HG02759 (cell line): ENCODE measurements at regions not wholly inside any gene's neighbourhood (a gene's known extent, or its start where the extent isn't known, plus 50 kb on each side); places are given as distances from the start of the nearest gene placed in this dataset.

Experiments used
- ATAC-seq: cut with Tn5 transposase; IDR thresholded peaks from one replicate; pipeline ENCODE4 v1.9.1; 2021; ENCODE audit warnings: mild to moderate bottlenecking, moderate library complexity; ENCODE audit not compliant: unreplicated experiment

DNA sequence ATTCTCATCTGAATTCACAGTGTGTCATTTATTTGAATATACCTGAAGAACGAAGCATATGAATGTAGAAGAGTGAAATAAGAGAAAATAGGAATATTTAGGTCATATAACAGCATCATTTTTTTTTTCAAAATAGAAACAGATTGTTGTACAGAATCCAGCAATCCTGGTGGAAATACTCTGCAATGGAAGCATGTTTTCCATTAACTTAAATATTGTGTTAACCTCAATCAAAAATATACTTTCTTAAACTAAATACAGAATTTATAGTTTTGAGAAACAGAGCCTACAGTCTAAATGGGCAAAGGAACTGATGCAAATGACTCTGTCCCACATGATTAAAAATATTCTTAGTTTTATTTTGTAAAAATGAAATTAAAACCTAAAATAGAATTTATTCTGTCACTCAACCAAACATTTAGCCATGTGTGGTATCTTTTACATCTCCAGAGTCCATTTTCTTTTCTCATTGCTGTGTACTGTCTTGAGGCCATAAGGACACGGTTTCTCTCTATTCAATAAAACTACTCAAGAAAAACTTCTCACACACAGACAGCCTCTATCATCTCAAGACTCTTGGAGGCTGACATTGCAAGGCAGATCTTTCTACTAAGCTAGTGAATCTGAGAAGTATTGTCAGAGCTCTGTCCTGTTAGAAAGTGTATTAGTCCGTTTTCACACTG lies 322.6 kb downstream of the LTN1 start:
- no peak for ATAC-seq

DNA sequence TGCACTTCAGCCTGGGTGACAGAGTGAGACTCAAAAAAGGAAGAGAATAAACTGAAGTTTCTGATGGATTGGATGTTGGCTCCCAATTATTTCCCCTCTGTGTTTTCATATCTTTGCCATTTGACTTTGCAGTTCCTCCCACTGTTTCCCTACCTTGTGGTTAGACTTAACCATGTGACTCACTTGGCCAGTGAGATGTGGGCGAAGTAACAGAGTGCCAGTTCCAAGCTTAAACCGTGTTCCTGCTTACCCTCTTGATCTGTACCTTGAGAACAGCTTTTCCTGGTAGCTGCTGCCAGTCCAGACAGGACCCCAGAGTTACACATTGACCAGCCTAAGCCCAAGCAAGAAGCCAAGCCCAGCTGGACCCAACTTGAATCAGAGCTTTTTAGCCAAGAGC lies 323.4 kb downstream of the LTN1 start:
- ATAC-seq, result no peak

DNA sequence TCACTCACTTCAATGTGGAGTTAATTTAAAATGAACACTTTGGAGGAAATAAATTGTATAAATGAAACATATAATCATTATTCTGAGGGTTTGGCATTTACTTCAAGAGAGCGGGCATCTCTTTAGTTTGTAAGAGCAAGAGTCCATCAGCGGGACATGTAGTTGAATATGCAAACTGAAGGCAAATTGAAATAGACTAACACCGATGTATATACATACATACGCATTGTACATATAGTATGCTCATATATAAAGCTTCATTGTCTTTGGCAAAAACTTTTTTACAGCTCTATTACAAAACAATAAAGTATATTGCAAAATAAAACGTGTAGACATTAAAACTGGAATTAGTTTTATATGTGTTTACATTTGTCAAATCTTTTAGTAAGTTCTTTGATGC lies 328.9 kb downstream of the LTN1 start:
- ATAC-seq, result no peak

DNA sequence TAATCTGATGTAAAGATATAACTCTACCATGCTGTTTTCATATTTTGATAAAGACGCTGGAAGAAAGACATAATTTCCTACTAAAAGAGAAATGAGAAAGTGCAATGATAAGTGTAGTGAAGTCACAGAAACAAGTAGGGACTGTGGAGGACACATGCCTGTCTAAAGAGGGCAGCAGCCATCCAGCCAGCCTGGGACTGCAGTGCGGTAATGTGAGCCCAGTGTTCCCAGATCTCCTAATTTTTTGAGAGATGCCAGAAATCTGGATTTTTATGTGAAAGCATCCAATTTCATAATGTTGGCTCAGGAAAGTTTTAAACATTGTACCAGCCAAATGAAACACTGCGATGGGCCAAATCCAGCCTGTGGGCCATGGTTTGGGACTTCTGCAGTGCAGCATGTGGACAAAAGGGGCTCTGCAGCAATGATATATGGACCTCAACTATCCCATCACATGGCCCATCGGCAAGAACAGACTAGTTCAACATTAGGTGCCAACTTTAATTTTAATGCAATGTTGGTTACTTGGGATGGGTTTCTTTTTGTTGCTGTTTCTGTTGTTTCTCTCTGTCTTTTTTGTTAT lies 329.5 kb downstream of the LTN1 start:
- no peak for ATAC-seq

DNA sequence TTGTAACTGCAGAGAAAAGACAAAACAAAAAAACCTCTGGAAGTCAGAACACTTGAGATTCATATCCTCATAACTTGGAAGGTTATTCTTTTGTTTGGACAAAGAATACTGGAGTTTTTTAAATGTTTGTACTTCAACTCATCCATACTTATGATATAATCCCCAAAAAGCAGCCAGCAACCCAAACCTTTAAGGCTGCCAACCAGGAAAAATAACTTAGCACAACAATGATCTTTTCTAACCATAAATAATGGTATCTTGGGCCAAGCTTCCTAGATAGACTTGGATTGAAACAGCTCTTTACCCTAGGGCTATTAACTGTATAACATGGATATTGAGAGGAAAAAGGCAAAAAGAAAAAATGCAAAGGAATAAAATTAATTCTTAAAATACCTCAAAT lies 335.1 kb downstream of the LTN1 start:
- no peak for ATAC-seq

DNA sequence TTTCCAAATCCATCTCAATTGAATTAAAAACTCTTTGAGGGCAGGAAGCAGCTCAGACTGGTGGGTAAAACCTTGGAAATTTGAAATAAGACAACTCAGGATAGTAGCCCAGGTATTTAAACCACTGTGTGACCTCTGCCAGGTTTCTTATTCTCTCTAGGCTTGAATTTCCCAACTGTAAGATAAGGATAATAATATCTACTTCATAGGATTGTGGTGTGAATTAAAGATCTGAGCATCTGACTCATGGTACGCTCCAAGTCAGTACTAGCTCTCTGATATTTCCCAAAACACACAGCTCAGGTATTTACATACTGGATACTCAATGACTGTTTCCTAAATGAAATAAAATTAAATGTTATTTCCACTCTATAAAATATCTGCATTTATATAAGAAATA lies 337.2 kb downstream of the LTN1 start:
- no peak for ATAC-seq

DNA sequence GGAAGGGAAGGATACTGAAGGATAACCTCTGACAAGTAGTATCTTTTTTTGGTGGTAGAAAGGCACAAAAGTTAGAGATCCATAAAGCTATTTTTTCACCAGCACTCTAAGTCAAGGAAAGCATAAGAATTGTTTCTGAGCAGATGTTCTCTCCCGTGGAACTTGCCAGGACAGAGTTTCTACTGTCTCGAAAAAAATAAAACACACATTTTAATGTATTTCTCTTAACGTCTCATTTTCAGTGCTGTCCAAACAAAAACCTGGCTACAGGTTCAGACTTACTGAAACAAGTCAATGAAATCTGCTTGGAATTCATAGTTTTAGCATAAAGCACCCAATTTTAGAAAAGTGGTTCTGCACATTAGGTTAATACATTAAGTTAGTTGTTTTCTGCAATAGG lies 338.3 kb downstream of the LTN1 start:
- ATAC-seq, result no peak

DNA sequence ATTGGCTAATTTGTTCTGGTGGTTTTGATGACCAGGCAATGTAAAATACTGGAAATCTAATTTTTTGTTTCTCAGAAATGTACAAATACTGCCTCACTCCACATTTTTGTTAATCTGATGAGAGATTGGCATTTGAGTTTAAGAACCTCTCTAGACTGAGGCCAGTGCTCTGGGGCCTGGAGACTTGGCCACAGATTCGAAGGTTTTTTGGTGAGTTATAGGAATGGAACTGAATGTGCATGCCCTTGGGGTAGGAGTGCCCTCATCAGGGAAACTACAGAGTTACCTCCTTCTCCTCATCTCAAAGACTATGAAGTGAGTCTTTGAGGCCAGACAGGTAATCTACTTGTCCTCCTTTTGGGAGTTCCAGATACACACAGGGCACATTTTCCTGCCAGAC lies 347.9 kb downstream of the LTN1 start:
- no peak for ATAC-seq

DNA sequence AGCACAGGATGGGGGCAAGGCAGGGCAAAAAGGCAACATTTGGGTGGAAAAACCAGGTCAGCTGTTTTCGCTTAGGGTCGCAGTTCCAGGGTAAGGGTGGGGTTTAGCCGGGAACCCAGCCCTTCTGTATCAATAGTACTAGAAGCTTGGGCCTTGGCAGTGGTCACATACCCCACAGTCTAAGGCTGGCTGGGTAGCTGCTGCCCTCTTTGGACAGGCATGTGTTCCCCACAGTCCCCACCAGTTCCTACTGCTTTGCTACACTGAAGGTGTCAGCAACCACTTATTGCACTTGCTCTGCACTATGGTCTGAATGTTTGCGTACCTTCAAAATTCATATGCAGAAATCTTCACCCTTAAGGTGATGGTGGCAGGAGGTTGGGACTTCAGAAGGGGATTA lies 349.8 kb downstream of the LTN1 start:
- no peak for ATAC-seq

DNA sequence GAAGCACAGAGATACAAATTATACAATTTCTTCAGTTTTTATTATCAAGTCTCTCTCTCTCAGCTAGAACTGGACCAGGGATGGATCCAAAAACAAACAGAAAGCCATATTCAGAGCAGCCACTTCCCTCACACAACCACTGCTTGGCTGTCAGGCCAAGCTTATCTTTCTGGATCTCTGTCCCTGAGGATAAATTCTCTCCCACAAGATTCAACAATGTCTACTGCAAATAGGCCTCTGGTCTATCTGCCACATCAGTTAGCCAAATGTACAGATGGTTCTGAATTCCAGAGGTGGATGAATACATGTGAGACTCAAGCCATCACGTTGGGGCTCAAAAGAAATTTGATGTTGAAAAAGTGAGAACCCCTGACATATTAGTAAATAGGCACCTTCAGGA lies 350.9 kb downstream of the LTN1 start:
- ATAC-seq, result no peak

DNA sequence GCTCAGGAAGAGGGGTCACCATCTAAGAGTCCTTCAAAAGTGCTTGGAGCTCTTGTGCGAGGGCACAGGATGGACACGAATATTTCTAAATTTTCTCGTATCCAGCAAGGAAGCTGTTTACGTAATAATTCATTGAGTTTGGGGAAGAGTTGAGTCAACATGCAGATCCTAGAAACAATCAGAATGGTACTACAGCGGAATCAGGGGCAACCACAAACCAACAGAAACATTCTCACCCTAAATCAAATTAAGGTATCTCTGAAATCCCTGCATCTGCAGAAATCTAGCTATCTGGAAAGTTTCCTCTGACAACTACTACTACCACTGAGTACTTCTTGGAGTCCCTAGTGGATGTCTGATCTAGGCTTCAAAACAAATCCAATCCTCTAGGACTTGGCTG lies 352.4 kb downstream of the LTN1 start:
- no peak for ATAC-seq

DNA sequence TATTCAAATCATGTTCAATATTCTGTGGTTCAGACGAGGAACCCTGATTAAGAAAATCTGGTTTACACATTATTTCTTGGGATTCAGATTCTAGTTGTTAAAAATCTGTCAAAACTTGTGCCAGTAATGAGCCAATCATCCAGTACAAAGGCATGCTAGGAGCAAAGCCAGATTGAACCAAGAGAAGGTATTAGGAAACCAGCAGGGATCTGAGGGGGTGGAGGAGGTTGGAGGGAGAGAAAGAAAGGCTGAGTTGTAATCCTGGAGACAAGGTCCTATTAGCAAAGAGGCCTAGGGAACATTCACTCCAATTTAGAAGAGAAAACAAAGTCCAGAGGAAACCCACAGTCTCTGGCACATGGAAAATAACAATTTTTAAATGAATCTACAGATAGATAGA lies 352.9 kb downstream of the LTN1 start:
- ATAC-seq, result no peak

DNA sequence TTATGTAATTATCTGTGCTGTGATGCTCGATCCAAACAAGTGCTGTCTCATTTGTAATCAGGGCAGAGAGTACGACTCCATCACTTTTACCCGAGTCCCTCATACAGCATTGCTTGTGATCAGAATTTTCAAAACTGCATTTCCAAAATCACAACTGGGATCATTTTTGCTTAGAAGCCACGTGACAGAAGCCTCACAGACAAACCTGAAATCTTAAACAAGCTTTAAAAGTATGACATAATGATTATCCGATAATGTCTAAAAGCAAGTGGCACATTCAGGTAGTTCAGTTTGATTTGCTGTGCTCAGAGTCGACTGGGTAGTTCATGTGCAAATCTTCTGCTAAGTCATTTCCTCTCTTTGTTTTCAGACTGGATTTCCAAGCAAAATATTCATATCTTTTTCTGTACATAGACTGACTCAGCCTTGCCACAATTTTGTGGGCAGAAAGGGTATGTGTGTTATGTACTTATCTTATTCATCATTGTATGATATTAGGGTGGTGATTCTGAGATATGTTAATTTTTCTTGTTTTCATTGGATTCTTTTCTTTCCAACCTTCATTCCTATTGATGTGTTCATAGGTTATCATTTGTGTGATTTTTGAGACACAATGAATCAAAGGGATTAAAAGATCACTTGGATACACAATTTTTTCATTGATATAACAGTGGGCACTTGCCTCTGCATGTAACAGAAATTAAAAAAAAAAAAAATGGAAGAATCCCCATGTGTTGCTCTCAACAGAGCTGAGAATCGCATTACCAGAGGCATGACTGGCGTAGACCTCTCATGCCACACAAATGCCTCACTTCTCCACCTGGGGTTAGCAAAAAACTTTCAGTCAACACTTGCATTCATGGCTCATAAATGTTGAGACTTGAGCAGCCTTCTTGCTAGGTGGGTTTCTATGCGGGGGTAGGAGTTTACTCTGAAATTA lies 355.7 kb downstream of the LTN1 start:
- ATAC-seq, result no peak

DNA sequence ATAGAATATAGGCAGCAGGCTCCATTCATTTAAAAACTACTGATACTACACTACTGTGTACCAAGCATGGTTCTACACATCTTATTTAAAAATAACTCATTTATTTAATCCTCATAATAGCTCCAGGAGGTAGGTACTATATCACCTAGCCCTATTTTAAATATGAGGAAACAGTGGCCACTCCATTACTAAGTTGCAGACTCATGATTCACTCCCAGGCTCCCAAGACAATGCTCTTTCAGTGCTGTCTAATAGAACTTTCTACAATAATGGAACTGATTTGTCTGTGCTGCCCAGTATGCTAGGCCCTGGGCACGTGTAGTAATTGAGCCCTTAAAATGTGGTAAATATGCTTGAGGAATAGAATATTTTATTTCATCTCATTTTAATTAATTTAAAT lies 357.1 kb downstream of the LTN1 start:
- ATAC-seq, result no peak

DNA sequence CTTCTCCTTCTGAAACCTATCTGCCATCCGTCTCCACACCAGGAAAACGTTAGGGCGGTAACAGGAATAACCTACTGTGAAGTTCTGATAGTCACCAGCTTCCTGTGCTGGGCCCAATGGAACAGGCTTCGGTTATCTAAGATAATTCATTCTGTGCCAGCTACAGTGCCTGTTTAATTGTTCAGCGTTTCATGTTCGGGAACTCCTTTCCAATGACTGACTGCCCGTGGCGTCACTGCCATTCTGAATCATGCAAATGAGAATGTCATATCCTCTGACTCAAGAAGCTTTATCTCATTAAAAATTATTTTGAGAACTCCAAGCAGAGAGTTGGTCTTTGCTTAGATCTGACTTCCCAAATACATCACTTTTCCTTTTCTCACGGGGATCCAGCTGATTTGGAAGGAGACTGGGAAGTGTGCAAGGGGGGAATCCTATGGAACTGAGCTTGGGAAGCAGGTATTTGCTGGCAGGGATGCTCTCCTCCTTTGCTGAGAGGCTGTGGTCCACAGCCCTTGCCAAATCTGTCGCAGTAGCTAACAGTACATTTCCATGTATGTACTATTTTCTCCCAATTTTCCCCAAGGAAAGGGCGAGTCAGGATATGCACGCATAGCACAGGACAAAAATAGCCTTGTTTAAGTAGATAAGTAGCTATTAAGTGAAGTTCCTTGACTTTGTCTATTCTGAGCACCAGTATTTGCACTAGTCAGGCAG lies 358.7 kb downstream of the LTN1 start:
- ATAC-seq, result no peak

DNA sequence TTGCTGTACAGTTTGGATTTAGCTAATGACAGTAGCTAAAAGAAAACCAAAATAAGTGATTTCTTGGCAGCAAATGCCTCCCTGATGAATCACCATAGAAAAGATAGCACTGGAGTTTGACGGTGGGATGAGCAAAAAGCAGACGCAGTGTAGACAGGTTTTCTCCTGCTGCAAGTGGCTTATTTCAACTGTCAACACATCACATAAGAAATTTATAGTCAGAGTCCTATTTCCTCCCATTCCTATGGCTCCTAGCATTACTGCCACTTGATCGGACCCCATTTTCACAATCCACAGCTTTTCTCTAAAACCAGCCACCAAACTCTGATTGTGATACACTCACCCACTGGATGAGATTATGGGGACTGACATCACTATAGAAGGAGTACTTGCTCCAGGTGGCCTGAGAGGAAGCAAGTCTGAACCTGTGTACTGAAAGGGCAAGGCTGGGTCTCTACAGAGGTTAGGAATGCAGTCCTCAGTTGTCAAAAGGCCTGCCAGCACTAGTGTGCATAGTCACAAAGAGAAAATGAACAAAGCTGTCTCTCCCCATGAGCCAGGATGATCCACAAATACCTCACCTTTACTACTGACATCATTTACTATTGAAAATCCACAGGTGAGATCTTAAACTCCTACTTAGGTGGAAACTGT lies 359.8 kb downstream of the LTN1 start:
- no peak for ATAC-seq

DNA sequence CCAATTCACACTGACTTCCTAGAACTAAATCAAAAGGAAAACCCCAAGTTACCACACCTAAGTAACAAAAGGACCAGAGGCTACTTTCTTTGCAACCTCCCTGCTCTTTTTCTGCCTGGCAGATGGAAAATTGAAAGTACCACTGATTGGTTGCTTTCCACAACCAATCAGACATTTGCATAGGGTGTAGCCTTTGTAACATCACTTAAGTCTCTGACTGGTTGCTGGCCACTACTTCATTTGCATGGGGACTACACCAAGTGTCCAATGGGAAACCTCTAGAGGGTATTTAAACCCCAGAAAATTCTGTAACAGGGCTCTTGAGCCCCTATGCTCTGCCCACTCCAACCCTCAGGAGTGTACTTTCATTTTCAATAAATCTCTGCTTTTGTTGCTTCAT lies 365.0 kb downstream of the LTN1 start:
- ATAC-seq, result no peak

DNA sequence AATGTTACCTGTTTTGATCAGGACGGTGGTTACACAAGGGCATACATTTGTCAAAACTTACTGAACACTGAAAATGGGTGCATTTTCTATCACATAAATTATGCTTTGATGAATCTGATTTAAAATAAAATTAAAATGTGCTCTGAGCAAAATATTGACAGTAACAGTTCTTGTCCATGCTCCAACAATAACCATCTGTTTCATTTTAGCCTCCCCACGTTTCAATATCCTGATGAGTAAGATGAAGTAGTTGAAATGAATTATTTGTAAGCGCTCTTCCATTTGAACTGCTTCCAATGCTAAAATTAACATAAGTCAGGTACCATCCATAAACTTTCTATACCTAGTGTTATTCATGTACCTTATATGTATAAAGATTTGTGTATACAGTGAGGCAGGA lies 365.4 kb downstream of the LTN1 start:
- ATAC-seq, result no peak

DNA sequence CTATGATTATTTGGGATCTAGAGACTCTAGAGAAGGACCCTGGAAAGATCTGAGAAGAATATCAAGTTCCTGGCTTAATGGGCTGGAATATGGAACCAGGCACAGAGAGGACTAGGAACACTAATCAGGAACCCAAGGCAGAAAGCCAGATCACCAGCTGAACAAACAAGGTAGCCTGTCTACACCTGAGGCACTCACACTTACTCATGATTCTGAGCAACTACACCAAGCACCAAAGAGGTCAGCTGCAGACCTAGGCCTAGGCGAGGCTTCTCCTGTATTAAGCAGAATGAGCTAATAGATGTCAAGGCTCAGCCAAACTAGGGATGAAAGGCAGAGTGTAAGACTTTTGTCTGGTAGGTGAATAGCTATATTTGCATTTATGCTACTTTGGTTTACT lies 368.1 kb downstream of the LTN1 start:
- no peak for ATAC-seq

DNA sequence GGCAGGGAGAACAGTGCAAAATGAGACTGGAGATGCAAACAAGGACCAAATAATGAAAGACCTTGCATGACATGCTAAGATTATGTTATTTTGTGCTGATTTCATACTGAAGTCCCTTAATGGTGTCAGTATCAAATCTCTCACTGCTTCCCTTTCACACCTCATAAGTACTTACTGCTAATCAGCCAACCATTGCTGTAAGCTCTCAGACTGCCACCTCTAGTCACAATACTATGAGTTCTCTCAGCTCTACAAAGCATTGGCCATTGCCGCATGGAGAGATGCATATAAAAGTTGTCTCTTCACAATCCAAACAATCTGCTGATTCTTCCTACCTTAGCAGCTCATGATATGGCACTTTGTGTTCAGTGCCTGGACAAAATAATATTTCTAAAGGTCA lies 375.4 kb downstream of the LTN1 start:
- ATAC-seq, result no peak

DNA sequence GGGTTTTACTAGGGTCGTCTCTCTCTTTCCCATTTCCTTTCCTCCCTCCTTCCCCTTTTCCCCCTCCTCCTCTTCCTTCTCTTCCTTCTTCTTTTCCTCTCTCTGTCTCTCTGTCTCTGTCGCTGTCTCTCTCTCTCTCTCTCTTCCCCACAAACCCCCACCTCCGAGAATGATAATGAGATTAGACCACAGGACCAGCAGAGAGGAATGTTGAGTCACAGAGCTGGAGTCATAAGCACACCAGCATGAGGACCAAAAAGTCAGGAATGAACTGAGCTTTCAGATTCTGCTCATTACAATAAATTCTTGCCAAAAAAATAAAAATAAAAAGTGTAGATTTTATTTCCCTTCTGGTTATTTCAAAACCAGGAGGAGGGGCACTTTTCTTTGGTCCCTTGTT lies 377.4 kb downstream of the LTN1 start:
- ATAC-seq, result no peak
